GM12878 (cell line): ENCODE measurements at regions not wholly inside any gene's neighbourhood (a gene's known extent, or its start where the extent isn't known, plus 50 kb on each side); places are given as distances from the start of the nearest gene placed in this dataset.

ENCODE experiments used
- ATAC-seq: fragments of 200-7000 bp; cut with Tn5 transposase; 3 replicates; pipeline ENCODE4 v1.9.1; 2020; ENCODE audit warnings: mild to moderate bottlenecking, moderate library complexity
- BruUV-seq: library from RNA; stranded (reverse); fragments of 400-500 nt; replicated peaks from 2 replicates; lab custom pipeline; 2021; lab: Mats Ljungman, UMichigan
- CTCF ChIA-PET: fragments of 300-600 bp; sonication (Branson Sonifier 250); formaldehyde crosslinking; extraction: SDS; loops from one replicate; lab custom pipeline; 2021; ENCODE audit warnings: inconsistent platforms; lab: Yijun Ruan, JAX
- POLR2A ChIA-PET: fragments of 350-600 bp; formaldehyde crosslinking; extraction: SDS; loops from one replicate; lab custom pipeline; 2021; ENCODE audit warnings: inconsistent platforms; lab: Charles Lee
- RAD21 ChIA-PET: fragments of 300-600 bp; sonication (Branson Sonifier 250); formaldehyde crosslinking; loops from one replicate; lab custom pipeline; 2023; ENCODE audit warnings: antibody characterized with exemption; ENCODE audit not compliant: unreplicated experiment; lab: Charles Lee
- SMC1A ChIA-PET: fragments of 300-600 bp; sonication (Branson Sonifier 250); formaldehyde crosslinking; loops from one replicate; lab custom pipeline; 2023; ENCODE audit not compliant: unreplicated experiment, uncharacterized antibody; lab: Charles Lee
- DNase-seq: peaks from one replicate; pipeline ENCODE4 v3.0.0-alpha.2; 2011; ENCODE audit warnings: low read depth, low spot score
- FAIRE-seq: peaks from 3 replicates; lab custom pipeline; 2011; peaks lifted over from hg19 to GRCh38; lab: Jason Lieb, UNC
- H2AFZ ChIP-seq: 2 replicates; pipeline ENCODE4 v1.6.0; 2011; ENCODE audit warnings: low read depth, low read length, control low read depth; ENCODE audit not compliant: control insufficient read depth
- H3K27ac ChIP-seq: 2 replicates; pipeline ENCODE4 v1.5.1; 2011; ENCODE audit warnings: control low read depth; ENCODE audit not compliant: control insufficient read depth, insufficient read depth
- H3K27me3 ChIP-seq, 2 experiments: replicated peaks in 1 of 2; 2 replicates each; pipeline versions ENCODE4 v1.6.0 to v1.6.1; 2011; ENCODE audit warnings: low read length in 1 of 2; ENCODE audit not compliant: control insufficient read depth in 2 of 2, insufficient read depth in 2 of 2
- H3K36me3 ChIP-seq, 2 experiments: 2 replicates each; pipeline ENCODE4 v1.5.1; 2011; ENCODE audit warnings: low read length in 1 of 2; ENCODE audit not compliant: control insufficient read depth in 2 of 2, insufficient read depth in 2 of 2
- H3K4me1 ChIP-seq: 2 replicates; pipeline ENCODE4 v1.6.1; 2011; ENCODE audit warnings: mild to moderate bottlenecking, low read length, moderate library complexity, mixed read lengths; ENCODE audit not compliant: control insufficient read depth, insufficient read depth
- H3K4me2 ChIP-seq: 2 replicates; pipeline ENCODE4 v1.6.0; 2011; ENCODE audit warnings: control low read depth; ENCODE audit not compliant: control insufficient read depth, insufficient read depth
- H3K4me3 ChIP-seq: fragments of 200-600 bp; sonication (generic); 2 replicates; pipeline ENCODE4 v1.5.1; 2016
- H3K79me2 ChIP-seq: 2 replicates; pipeline ENCODE4 v1.6.0; 2011; ENCODE audit warnings: low read length; ENCODE audit not compliant: control insufficient read depth, insufficient read depth
- H3K9ac ChIP-seq: 2 replicates; pipeline ENCODE4 v1.8.0; 2011; ENCODE audit warnings: low read length, control low read depth, mixed read lengths; ENCODE audit not compliant: control insufficient read depth, insufficient read depth
- H3K9me3 ChIP-seq: replicated peaks from 3 replicates; pipeline ENCODE4 v1.5.1; 2011; ENCODE audit warnings: mild to moderate bottlenecking, low read length; ENCODE audit not compliant: control insufficient read depth, insufficient read depth
- H4K20me1 ChIP-seq: 2 replicates; pipeline ENCODE4 v1.6.0; 2011; ENCODE audit not compliant: control insufficient read depth, insufficient read depth
- CREM ChIP-seq: IDR thresholded peaks from 2 replicates; pipeline ENCODE4 v1.6.1; 2014; ENCODE audit warnings: antibody characterized with exemption, low read depth
- HDAC2 ChIP-seq: fragments of 200-600 bp; sonication (generic); IDR thresholded peaks from 2 replicates; pipeline ENCODE4 v1.6.1; 2017
- IKZF1 ChIP-seq: fragments of 450-650 bp; conservative IDR thresholded peaks from 2 replicates; pipeline ENCODE4 v1.6.1; 2017; ENCODE audit warnings: antibody characterized with exemption, mild to moderate bottlenecking
- MEF2A ChIP-seq: IDR thresholded peaks from 2 replicates; pipeline ENCODE4 v1.6.1; 2011; ENCODE audit warnings: low read depth, mild to moderate bottlenecking, low read length, moderate library complexity; ENCODE audit not compliant: insufficient read depth
- MYB ChIP-seq: fragments of 150-350 bp; IDR thresholded peaks from 2 replicates; pipeline ENCODE4 v1.6.1; 2014; ENCODE audit warnings: mild to moderate bottlenecking, low read depth, low read length, borderline replicate concordance
- NR2C1 ChIP-seq: fragments of 450-650 bp; IDR thresholded peaks from 2 replicates; pipeline ENCODE4 v1.6.1; 2017; ENCODE audit warnings: antibody characterized with exemption, mild to moderate bottlenecking, moderate library complexity
- RFX5 ChIP-seq: IDR thresholded peaks from 2 replicates; pipeline ENCODE4 v1.6.1; 2011; ENCODE audit warnings: low read depth, low read length, improper control_type of control experiment
- SUZ12 ChIP-seq: fragments of 200-600 bp; sonication (generic); IDR thresholded peaks from one replicate; pipeline ENCODE4 v1.6.1; 2018; ENCODE audit warnings: antibody characterized with exemption, mild to moderate bottlenecking; ENCODE audit not compliant: unreplicated experiment
- ZBED1 ChIP-seq: IDR thresholded peaks from 2 replicates; pipeline ENCODE4 v1.6.1; 2016; ENCODE audit warnings: borderline replicate concordance
- WGBS: methylation state at CpG from one replicate; pipeline ENCODE4 v1.1.6; 2016; ENCODE audit warnings: low lambda C conversion rate; ENCODE audit not compliant: insufficient replicate concordance, insufficient coverage; ENCODE audit errors: missing lambda C conversion rate; 5-methylcytosine and 5-hydroxymethylcytosine counted together
- in situ Hi-C: fragments of 300-500 bp; cut with MboI; formaldehyde crosslinking; loops from 9 replicates; pipeline ENCODE4 v1.14.3; 2018; ENCODE audit warnings: mixed read lengths
- intact Hi-C: fragments of 100-400 bp; cut with micrococcal nuclease; formaldehyde crosslinking; loops from one replicate; pipeline ENCODE4 v1.14.2; 2022; ENCODE audit not compliant: unreplicated experiment
- TF ChIP-seq, protein P1 (sequence below): IDR thresholded peaks from 2 replicates; pipeline ENCODE4 v1.6.1; 2011; ENCODE audit warnings: borderline replicate concordance, low read depth, mild to moderate bottlenecking, moderate library complexity, low read length; ENCODE audit not compliant: insufficient read depth, poor library complexity, severe bottlenecking
- TF ChIP-seq, protein P2 (sequence below): fragments of 450-650 bp; IDR thresholded peaks from 2 replicates; pipeline ENCODE4 v1.6.1; 2016; ENCODE audit warnings: mild to moderate bottlenecking
- TF ChIP-seq, protein P3 (sequence below): fragments of 450-650 bp; IDR thresholded peaks from 2 replicates; pipeline ENCODE4 v1.6.1; 2014; ENCODE audit warnings: mild to moderate bottlenecking
- TF ChIP-seq, protein P4 (sequence below): fragments of 450-650 bp; conservative IDR thresholded peaks from 2 replicates; pipeline ENCODE4 v1.6.1; 2017; ENCODE audit warnings: mild to moderate bottlenecking, moderate library complexity

DNA sequence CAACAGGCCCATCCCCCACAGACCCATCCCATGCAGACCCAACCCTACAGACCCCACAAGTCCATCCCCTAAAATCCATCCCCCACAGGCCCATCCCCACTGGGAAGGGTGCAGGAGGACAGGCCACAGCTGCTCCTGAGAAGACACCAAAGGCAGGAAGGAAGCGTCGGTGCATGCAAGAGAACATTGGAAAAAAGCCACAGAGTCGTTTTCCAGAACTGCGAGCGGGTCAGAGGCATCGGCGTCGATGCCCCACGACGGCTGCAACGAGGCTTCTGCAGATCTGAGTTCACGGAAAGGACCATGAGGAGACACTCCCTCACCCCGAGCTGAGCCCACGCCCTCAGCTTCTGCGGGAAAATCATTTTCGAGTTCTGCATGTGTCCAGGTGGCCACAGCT, 59.6 kb upstream of the GALNT9 start:
- H4K20me1 ChIP-seq = no peaks in the 10 kb centered on the region
- H3K4me3 ChIP-seq = no peak overlapping the region
- in situ Hi-C loops = no loop called here
- POLR2A ChIA-PET = no interaction called here
- RAD21 ChIA-PET = no interaction called here
- SMC1A ChIA-PET = no interaction called here
- FAIRE-seq (no peak), DNase-seq (no peak), ATAC-seq (no peak)
- no peak overlapping the region for H2AFZ ChIP-seq
- peaks cover 0 to 1% of the 10 kb centered on the region in 2 experiments; a peak in 3 of 4 replicates for H3K27me3 ChIP-seq
- 54% methylated on average over 16 of the region's 16 CpGs for WGBS
- no peak for TF ChIP-seq IKZF1
- TF ChIP-seq SUZ12 = no peak
- no peak for TF ChIP-seq CREM
- H3K36me3 ChIP-seq = no peaks in the 10 kb centered on the region
- BruUV-seq = no TSS peak
- no peak overlapping the region for H3K9ac ChIP-seq
- no peak overlapping the region for H3K4me2 ChIP-seq
- no peaks in the 10 kb centered on the region for H3K79me2 ChIP-seq
- intact Hi-C loops = no loop called here
- CTCF ChIA-PET = no interaction called here
- no peaks in the 10 kb centered on the region for H3K9me3 ChIP-seq
- H3K27ac ChIP-seq = no peak overlapping the region
- H3K4me1 ChIP-seq = no peaks in the 10 kb centered on the region

DNA sequence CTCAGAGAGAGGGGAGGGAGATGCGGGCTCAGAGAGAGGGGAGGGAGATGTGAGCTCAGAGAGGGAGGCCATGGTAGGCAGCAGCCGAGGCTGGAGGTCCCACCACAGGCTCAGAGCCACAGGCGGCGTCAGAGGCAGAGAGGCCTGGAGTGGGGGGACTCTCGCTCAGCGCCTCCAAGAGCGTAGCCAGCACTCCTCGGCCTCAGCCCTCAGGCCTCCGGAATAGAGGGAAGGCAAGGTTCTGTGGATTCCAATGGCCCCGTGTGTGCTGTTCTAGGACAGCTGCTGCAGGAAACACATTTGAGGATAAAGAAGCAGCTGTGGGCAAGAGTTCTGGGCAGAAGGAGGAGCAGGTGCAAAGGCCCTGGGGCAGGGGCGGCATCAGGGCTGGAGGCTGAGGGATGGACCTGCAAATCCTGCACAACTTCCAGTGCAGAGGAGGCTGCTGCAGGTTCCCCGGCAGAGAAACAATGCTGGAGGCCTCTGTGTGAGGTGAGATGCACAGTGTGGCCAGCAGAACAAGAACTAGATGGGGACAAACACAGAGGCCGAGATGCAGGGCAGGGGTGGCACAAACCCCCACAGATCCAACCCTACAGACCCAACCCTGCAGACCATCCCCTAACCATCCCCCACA, 59.1 kb upstream of the GALNT9 start:
- SMC1A ChIA-PET = no interaction called here
- no peaks in the 10 kb centered on the region for H3K4me1 ChIP-seq
- no peak overlapping the region for H3K9ac ChIP-seq
- in situ Hi-C loops (no loop called here), intact Hi-C loops (no loop called here)
- no peak overlapping the region for H3K27ac ChIP-seq
- FAIRE-seq (no peak), ATAC-seq (no peak), DNase-seq (no peak)
- WGBS = 40% methylated on average over 13 of the region's 13 CpGs
- no peaks in the 10 kb centered on the region for H3K36me3 ChIP-seq
- no peaks in the 10 kb centered on the region for H4K20me1 ChIP-seq
- CTCF ChIA-PET = no interaction called here
- H3K4me3 ChIP-seq = no peak overlapping the region
- H3K27me3 ChIP-seq = peaks cover 0 to 1% of the 10 kb centered on the region in 2 experiments; a peak in 3 of 4 replicates
- POLR2A ChIA-PET = no interaction called here
- H2AFZ ChIP-seq = no peak overlapping the region
- no peak overlapping the region for H3K4me2 ChIP-seq
- H3K9me3 ChIP-seq = no peaks in the 10 kb centered on the region
- BruUV-seq = no TSS peak
- RAD21 ChIA-PET = no interaction called here
- no peaks in the 10 kb centered on the region for H3K79me2 ChIP-seq
- TF ChIP-seq RFX5 = no peak
- TF ChIP-seq, protein P1, sequence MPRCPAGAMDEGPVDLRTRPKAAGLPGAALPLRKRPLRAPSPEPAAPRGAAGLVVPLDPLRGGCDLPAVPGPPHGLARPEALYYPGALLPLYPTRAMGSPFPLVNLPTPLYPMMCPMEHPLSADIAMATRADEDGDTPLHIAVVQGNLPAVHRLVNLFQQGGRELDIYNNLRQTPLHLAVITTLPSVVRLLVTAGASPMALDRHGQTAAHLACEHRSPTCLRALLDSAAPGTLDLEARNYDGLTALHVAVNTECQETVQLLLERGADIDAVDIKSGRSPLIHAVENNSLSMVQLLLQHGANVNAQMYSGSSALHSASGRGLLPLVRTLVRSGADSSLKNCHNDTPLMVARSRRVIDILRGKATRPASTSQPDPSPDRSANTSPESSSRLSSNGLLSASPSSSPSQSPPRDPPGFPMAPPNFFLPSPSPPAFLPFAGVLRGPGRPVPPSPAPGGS = no peak
- no peak for TF ChIP-seq MEF2A
- TF ChIP-seq, protein P2, sequence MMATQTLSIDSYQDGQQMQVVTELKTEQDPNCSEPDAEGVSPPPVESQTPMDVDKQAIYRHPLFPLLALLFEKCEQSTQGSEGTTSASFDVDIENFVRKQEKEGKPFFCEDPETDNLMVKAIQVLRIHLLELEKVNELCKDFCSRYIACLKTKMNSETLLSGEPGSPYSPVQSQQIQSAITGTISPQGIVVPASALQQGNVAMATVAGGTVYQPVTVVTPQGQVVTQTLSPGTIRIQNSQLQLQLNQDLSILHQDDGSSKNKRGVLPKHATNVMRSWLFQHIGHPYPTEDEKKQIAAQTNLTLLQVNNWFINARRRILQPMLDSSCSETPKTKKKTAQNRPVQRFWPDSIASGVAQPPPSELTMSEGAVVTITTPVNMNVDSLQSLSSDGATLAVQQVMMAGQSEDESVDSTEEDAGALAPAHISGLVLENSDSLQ = no peak
- TF ChIP-seq NR2C1 = no peak
- TF ChIP-seq, protein P3, sequence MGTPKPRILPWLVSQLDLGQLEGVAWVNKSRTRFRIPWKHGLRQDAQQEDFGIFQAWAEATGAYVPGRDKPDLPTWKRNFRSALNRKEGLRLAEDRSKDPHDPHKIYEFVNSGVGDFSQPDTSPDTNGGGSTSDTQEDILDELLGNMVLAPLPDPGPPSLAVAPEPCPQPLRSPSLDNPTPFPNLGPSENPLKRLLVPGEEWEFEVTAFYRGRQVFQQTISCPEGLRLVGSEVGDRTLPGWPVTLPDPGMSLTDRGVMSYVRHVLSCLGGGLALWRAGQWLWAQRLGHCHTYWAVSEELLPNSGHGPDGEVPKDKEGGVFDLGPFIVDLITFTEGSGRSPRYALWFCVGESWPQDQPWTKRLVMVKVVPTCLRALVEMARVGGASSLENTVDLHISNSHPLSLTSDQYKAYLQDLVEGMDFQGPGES = no peak
- TF ChIP-seq, protein P4, sequence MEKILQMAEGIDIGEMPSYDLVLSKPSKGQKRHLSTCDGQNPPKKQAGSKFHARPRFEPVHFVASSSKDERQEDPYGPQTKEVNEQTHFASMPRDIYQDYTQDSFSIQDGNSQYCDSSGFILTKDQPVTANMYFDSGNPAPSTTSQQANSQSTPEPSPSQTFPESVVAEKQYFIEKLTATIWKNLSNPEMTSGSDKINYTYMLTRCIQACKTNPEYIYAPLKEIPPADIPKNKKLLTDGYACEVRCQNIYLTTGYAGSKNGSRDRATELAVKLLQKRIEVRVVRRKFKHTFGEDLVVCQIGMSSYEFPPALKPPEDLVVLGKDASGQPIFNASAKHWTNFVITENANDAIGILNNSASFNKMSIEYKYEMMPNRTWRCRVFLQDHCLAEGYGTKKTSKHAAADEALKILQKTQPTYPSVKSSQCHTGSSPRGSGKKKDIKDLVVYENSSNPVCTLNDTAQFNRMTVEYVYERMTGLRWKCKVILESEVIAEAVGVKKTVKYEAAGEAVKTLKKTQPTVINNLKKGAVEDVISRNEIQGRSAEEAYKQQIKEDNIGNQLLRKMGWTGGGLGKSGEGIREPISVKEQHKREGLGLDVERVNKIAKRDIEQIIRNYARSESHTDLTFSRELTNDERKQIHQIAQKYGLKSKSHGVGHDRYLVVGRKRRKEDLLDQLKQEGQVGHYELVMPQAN = no peak
- no peak for TF ChIP-seq ZBED1
- TF ChIP-seq HDAC2 = no peak
- no peak for TF ChIP-seq MYB
